MCF 10A (cell line): ENCODE measurements at regions not wholly inside any gene's neighbourhood (a gene's known extent, or its start where the extent isn't known, plus 50 kb on each side); places are given as distances from the start of the nearest gene placed in this dataset.

Source experiments
- BruUV-seq: library from RNA; stranded (reverse); fragments of 400-500 nt; replicated peaks from 2 replicates; lab custom pipeline; 2021; lab: Mats Ljungman, UMichigan
- CTCF ChIA-PET: fragments of 300-600 bp; sonication (Branson Sonifier 250); formaldehyde crosslinking; extraction: SDS; loops from one replicate; lab custom pipeline; 2021; ENCODE audit warnings: antibody characterized with exemption, inconsistent platforms; lab: Yijun Ruan, JAX
- POLR2A ChIA-PET: fragments of 300-600, 350-650 bp; sonication (Branson Sonifier 250); formaldehyde crosslinking; extraction: SDS; loops from one replicate; lab custom pipeline; 2020; ENCODE audit warnings: antibody characterized with exemption, inconsistent platforms; lab: Yijun Ruan, JAX
- DNase-seq: peaks from one replicate; pipeline ENCODE4 v3.0.0-alpha.2; 2018; ENCODE audit not compliant: unreplicated experiment
- H3K27ac Mint-ChIP-seq: one replicate; pipeline ENCODE4 v1.8.0; 2022; ENCODE audit warnings: mild to moderate bottlenecking, low read depth, mixed read lengths; ENCODE audit not compliant: unreplicated experiment
- H3K27me3 Mint-ChIP-seq: one replicate; pipeline ENCODE4 v1.8.0; 2022; ENCODE audit warnings: mixed read lengths; ENCODE audit not compliant: insufficient read depth, unreplicated experiment
- H3K36me3 Mint-ChIP-seq: one replicate; pipeline ENCODE4 v1.8.0; 2022; ENCODE audit warnings: mild to moderate bottlenecking, moderate library complexity, mixed read lengths; ENCODE audit not compliant: insufficient read depth, unreplicated experiment
- H3K4me1 Mint-ChIP-seq: one replicate; pipeline ENCODE4 v1.8.0; 2022; ENCODE audit warnings: mixed read lengths; ENCODE audit not compliant: insufficient read depth, unreplicated experiment
- H3K4me3 Mint-ChIP-seq: one replicate; pipeline ENCODE4 v1.8.0; 2022; ENCODE audit warnings: mild to moderate bottlenecking, moderate library complexity, mixed read lengths; ENCODE audit not compliant: unreplicated experiment
- H3K9me3 Mint-ChIP-seq: one replicate; pipeline ENCODE4 v1.8.0; 2022; ENCODE audit warnings: mixed read lengths; ENCODE audit not compliant: unreplicated experiment
- CTCF ChIP-seq: fragments of 200-600 bp; IDR thresholded peaks from one replicate; pipeline ENCODE4 v1.8.0; 2022; ENCODE audit warnings: antibody characterized with exemption, mild to moderate bottlenecking; ENCODE audit not compliant: unreplicated experiment
- intact Hi-C: fragments of 100-400 bp; cut with micrococcal nuclease; formaldehyde crosslinking; loops from 2 replicates; pipeline ENCODE4 v1.14.1; 2022

DNA sequence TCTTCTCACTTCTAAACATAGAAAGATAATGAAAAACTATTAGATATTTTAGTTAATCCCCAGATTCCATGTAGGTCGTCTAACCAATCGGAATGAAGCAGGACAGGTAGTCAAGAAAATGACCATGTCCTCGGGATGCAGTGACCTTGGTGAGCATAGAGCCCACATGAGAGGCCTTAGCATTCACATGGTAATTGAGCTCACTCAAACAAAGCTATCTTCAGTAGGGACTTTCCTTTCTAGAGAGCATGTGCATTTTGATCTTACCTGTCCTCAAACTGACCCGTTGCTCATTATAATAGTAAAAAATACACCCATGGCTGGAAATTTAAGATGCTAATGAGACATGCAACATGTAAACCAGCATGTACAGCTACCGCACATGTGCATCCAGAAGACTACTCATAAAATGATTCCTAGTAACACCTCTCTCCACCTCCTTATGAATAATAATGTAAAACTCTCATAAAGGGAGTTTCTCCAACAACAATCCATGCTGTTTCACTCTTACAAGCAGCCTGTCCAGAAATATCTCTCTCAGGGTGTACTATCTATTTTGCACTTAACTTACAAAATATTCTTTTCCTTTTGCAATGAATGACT lies 274.0 kb upstream of the CDH9 start:
- Mint-ChIP-seq H3K36me3 (no peaks in the 10 kb centered on the region), H3K4me1 (peaks cover 21% of the 10 kb centered on the region), H3K4me3 (no peak overlapping the region), H3K27ac (no peak overlapping the region), H3K9me3 (no peaks in the 10 kb centered on the region), H3K27me3 (no peaks in the 10 kb centered on the region)
- no peak for TF ChIP-seq CTCF
- BruUV-seq = no TSS peak
- ChIA-PET CTCF (interaction anchor here (0.6 kb wide), 2 partner anchors 218 to 1262 kb away, joined by 3 read pairs; no protein-coding TSS in a partner anchor), POLR2A (no interaction called here)
- intact Hi-C loops = no loop called here
- DNase-seq = no peak

- DNase-seq = no peak
- POLR2A ChIA-PET = no interaction called here
- no peak overlapping the region for H3K4me3 Mint-ChIP-seq
- H3K27me3 Mint-ChIP-seq = no peaks in the 10 kb centered on the region
- BruUV-seq = no TSS peak
- H3K9me3 Mint-ChIP-seq = no peaks in the 10 kb centered on the region
- intact Hi-C loops = no loop called here
- CTCF ChIA-PET = interaction anchor here (0.6 kb wide), 2 partner anchors 217 to 1502 kb away, joined by 3 read pairs; no protein-coding TSS in a partner anchor
- peaks cover 21% of the 10 kb centered on the region for H3K4me1 Mint-ChIP-seq
- no peaks in the 10 kb centered on the region for H3K36me3 Mint-ChIP-seq
- TF ChIP-seq CTCF = no peak
- H3K27ac Mint-ChIP-seq = peak overlapping the region; percentile 4
These were observed 273.2 kb upstream of the CDH9 start for GRCh38 chr5:27311544-27311943.

GRCh38 chr5:27308153-27308552 lies 269.8 kb upstream of the CDH9 start:
- H3K4me3 Mint-ChIP-seq = no peak overlapping the region
- TF ChIP-seq CTCF = no peak
- H3K27ac Mint-ChIP-seq = no peak overlapping the region
- intact Hi-C loops = no loop called here
- CTCF ChIA-PET = interaction anchor here (0.6 kb wide), 1 partner anchor 22 kb away, joined by 3 read pairs; no protein-coding TSS in a partner anchor
- H3K9me3 Mint-ChIP-seq = no peaks in the 10 kb centered on the region
- H3K27me3 Mint-ChIP-seq = no peaks in the 10 kb centered on the region
- H3K4me1 Mint-ChIP-seq = peaks cover 13% of the 10 kb centered on the region
- POLR2A ChIA-PET = no interaction called here
- DNase-seq = peak; percentile 13
- BruUV-seq = no TSS peak
- no peaks in the 10 kb centered on the region for H3K36me3 Mint-ChIP-seq

DNA sequence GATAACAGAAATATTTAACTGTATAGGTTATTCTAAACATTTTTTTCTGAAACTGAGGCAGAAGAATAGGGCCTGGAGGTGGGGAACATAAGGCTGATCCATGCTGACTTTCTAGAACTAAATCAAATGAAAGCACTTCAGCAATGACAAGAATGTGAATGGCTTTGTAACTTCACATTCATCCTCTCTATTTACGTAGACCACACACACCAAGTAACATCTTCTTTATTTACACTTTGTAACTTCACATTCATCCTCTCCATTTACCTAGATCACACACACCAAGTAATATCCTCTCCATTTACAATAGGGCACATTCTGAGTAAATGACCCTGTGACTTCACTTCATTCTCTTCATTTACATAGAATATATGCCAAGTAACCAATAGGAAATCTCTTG lies 251.8 kb upstream of the CDH9 start:
- TF ChIP-seq CTCF = no peak
- DNase-seq = no peak
- no peak overlapping the region for H3K27ac Mint-ChIP-seq
- H3K36me3 Mint-ChIP-seq = no peaks in the 10 kb centered on the region
- POLR2A ChIA-PET = no interaction called here
- CTCF ChIA-PET = no interaction called here
- intact Hi-C loops = no loop called here
- no peaks in the 10 kb centered on the region for H3K27me3 Mint-ChIP-seq
- H3K9me3 Mint-ChIP-seq = peaks cover 6% of the 10 kb centered on the region
- BruUV-seq = no TSS peak
- no peaks in the 10 kb centered on the region for H3K4me1 Mint-ChIP-seq
- no peak overlapping the region for H3K4me3 Mint-ChIP-seq
